SK-N-DZ (cell line): ENCODE measurements at regions not wholly inside any gene's neighbourhood (a gene's known extent, or its start where the extent isn't known, plus 50 kb on each side); places are given as distances from the start of the nearest gene placed in this dataset.
"Not testable (repeated sequence)": the region's sequence is repeated elsewhere in the genome, so short reads cannot be mapped to it uniquely, and the experiment has no call there.

Experiments
- DNase-seq: peaks from one replicate; pipeline ENCODE4 v3.0.0-alpha.2; 2015; ENCODE audit warnings: low spot score

GRCh38 chr4:174183259-174183658, 100.2 kb downstream of the FBXO8 start:
- DNase-seq = no peak

- no peak for DNase-seq
Observed at GRCh38 chr4:174181827-174182226, 101.6 kb downstream of the FBXO8 start.

GRCh38 chr4:174177536-174177935, 105.9 kb downstream of the FBXO8 start:
- no peak for DNase-seq

- not testable (repeated sequence) for DNase-seq
Observed at GRCh38 chr4:174175836-174176235, 107.6 kb downstream of the FBXO8 start.

GRCh38 chr4:174173360-174173759, 110.1 kb downstream of the FBXO8 start:
- DNase-seq = no peak

GRCh38 chr4:174172274-174172673, 111.2 kb downstream of the FBXO8 start:
- no peak for DNase-seq

GRCh38 chr4:174170906-174171305, 112.6 kb downstream of the FBXO8 start:
- DNase-seq = peak; percentile 64

GRCh38 chr4:174170091-174170490, 113.4 kb downstream of the FBXO8 start:
- DNase-seq = no peak

- DNase-seq = no peak
Observed at GRCh38 chr4:174157106-174157607, 126.3 kb downstream of the FBXO8 start.

GRCh38 chr4:174156239-174156826, 127.1 kb downstream of the FBXO8 start:
- peak; percentile 81 for DNase-seq

- DNase-seq = peak; percentile 50
Observed at GRCh38 chr4:174154215-174154854, 129.1 kb downstream of the FBXO8 start.

- no peak for DNase-seq
Observed at GRCh38 chr4:174152717-174153466, 130.6 kb downstream of the FBXO8 start.

- no peak for DNase-seq
Observed at GRCh38 chr4:174147863-174148262, 135.6 kb downstream of the FBXO8 start.

- no peak for DNase-seq
Observed at GRCh38 chr4:174144106-174144505, 139.4 kb downstream of the FBXO8 start.

- no peak for DNase-seq
Observed at GRCh38 chr4:174141876-174142275, 141.6 kb downstream of the FBXO8 start.

- DNase-seq = no peak
Observed at GRCh38 chr4:174138616-174139015, 144.9 kb downstream of the FBXO8 start.

- DNase-seq = no peak
Observed at GRCh38 chr4:174137698-174138097, 145.8 kb downstream of the FBXO8 start.

GRCh38 chr4:174135936-174136406, 147.5 kb downstream of the FBXO8 start:
- peak; percentile 100 for DNase-seq

- no peak for DNase-seq
Observed at GRCh38 chr4:174135530-174135929, 147.9 kb downstream of the FBXO8 start.

GRCh38 chr4:174134361-174134760, 149.1 kb downstream of the FBXO8 start:
- DNase-seq = no peak

- DNase-seq = no peak
Observed at GRCh38 chr4:174133551-174133950, 149.9 kb downstream of the FBXO8 start.

- no peak for DNase-seq
Observed at GRCh38 chr4:174131901-174132300, 151.6 kb downstream of the FBXO8 start.

GRCh38 chr4:174122705-174123104, 160.8 kb downstream of the FBXO8 start:
- no peak for DNase-seq
